ENCODE measurements at regions not wholly inside any gene's neighbourhood (a gene's known extent, or its start where the extent isn't known, plus 50 kb on each side); places are given as distances from the start of the nearest gene placed in this dataset.

DNA sequence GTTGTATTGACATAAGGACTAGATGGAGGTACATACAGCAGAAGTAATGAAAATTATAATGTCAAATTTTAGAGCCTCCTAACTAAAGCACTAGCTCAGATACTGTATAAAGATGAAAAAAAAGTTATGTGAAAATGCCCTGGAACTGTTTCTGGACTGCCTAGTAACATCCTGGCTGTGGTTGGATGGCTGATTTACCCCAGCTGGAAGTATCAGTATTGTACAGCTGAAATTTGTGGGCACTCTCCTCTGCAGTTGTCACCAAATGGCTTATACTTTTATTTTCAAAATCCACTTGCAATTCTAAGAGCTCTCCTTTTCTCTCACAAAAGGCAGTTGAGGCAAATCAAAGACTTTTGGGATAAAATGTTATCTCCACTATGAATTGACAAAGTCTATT is 239.2 kb downstream of the RPIA start:
- Histone ChIP-seq H4K20me1 (replicated peaks; ENCODE audit: control insufficient read depth, extremely low read depth, insufficient read depth, low read length) (no peaks in the 10 kb centered on the region), H3K4me3 (replicated peaks in 1 of 3; ENCODE audit: insufficient read depth in 1 of 3, low read depth in 1 of 3, low read length in 3 of 3) (no peak overlapping the region), H3K36me3 (ENCODE audit: control insufficient read depth in 2 of 2, extremely low read depth in 1 of 2, insufficient read depth in 2 of 2, low read length in 2 of 2) (no peaks in the 10 kb centered on the region), H3K27me3 (ENCODE audit: control insufficient read depth in 2 of 2, insufficient read depth in 2 of 2, low read length in 2 of 2) (peaks cover 3 to 8% of the 10 kb centered on the region in 2 experiments), H3K4me1 (ENCODE audit: control insufficient read depth, extremely low read depth, insufficient read depth, low read length) (no peaks in the 10 kb centered on the region), H3K79me2 (ENCODE audit: control insufficient read depth, insufficient read depth, low read length) (no peaks in the 10 kb centered on the region), H3K9me1 (replicated peaks; ENCODE audit: control insufficient read depth, extremely low read depth, insufficient read depth, low read length) (no peaks in the 10 kb centered on the region), H3K9me3 (replicated peaks; ENCODE audit: control insufficient read depth, insufficient read depth, low read length) (no peaks in the 10 kb centered on the region), H3K4me2 (ENCODE audit: insufficient read depth, low read length) (no peak overlapping the region), H3K9ac (replicated peaks; ENCODE audit: extremely low read depth, insufficient read depth, low read length) (no peak overlapping the region), H3K27ac (ENCODE audit: insufficient read depth, low read depth, low read length) (no peak overlapping the region), H2AFZ (ENCODE audit: low read depth, low read length) (no peak overlapping the region)
- POLR2A ChIA-PET: no interaction called here
- TF ChIP-seq, protein P1, sequence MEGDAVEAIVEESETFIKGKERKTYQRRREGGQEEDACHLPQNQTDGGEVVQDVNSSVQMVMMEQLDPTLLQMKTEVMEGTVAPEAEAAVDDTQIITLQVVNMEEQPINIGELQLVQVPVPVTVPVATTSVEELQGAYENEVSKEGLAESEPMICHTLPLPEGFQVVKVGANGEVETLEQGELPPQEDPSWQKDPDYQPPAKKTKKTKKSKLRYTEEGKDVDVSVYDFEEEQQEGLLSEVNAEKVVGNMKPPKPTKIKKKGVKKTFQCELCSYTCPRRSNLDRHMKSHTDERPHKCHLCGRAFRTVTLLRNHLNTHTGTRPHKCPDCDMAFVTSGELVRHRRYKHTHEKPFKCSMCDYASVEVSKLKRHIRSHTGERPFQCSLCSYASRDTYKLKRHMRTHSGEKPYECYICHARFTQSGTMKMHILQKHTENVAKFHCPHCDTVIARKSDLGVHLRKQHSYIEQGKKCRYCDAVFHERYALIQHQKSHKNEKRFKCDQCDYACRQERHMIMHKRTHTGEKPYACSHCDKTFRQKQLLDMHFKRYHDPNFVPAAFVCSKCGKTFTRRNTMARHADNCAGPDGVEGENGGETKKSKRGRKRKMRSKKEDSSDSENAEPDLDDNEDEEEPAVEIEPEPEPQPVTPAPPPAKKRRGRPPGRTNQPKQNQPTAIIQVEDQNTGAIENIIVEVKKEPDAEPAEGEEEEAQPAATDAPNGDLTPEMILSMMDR (IDR thresholded peaks at IDR 0.05; ENCODE audit: extremely low read depth in 1 of 2, insufficient read depth in 1 of 2, low read depth in 1 of 2, low read length in 2 of 2): no peak
- TF ChIP-seq POLR2AphosphoS5 (IDR thresholded peaks at IDR 0.05; ENCODE audit: insufficient read depth, low read depth, low read length): no peak
- TF ChIP-seq FOS (IDR thresholded peaks at IDR 0.05; ENCODE audit: borderline replicate concordance, insufficient read depth, low read length): no peak
- no peak for TF ChIP-seq POLR2A (IDR thresholded peaks at IDR 0.05; ENCODE audit: low read depth, low read length)
- TF ChIP-seq, protein P2, sequence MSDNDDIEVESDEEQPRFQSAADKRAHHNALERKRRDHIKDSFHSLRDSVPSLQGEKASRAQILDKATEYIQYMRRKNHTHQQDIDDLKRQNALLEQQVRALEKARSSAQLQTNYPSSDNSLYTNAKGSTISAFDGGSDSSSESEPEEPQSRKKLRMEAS (IDR thresholded peaks at IDR 0.05; ENCODE audit: insufficient read depth, insufficient read length): no peak
- no peak for TF ChIP-seq MYC (IDR thresholded peaks at IDR 0.05; ENCODE audit: low read depth, low read length)
- TF ChIP-seq GATA2 (IDR thresholded peaks at IDR 0.05; ENCODE audit: insufficient read depth, insufficient read length, low read depth, low read length): no peak
- TF ChIP-seq EZH2 (IDR thresholded peaks at IDR 0.05; ENCODE audit: borderline replicate concordance, low read depth, low read length, severe bottlenecking): no peak
- TF ChIP-seq JUN (IDR thresholded peaks at IDR 0.05; ENCODE audit: borderline replicate concordance, insufficient read depth, insufficient read length, low read depth): no peak
- intact Hi-C loops (cut with micrococcal nuclease): no loop called here
- CTCF ChIA-PET: interaction anchor here (0.7 to 2.8 kb wide), 4 partner anchors 10 to 50 kb away, joined by 3 to 11 read pairs (median 4); no protein-coding TSS in a partner anchor
- DNase-seq (ENCODE audit: low read depth, low spot score): no peak
- dilution Hi-C loops (cut with MboI; ENCODE audit: extremely low pct_ligation_motif_present, low sequenced_read_pairs): no loop called here
- BruUV-seq (replicated peaks): no TSS peak
- FAIRE-seq: no peak
